ENCODE measurements at regions not wholly inside any gene's neighbourhood (a gene's known extent, or its start where the extent isn't known, plus 50 kb on each side); places are given as distances from the start of the nearest gene placed in this dataset.
A peak's percentile ranks its signal among the peaks of the same experiment; 100 is the strongest.
"Not testable (repeated sequence)": the region's sequence is repeated elsewhere in the genome, so short reads cannot be mapped to it uniquely, and the experiment has no call there.

GRCh38 chr9:104980039-104980654, 52.2 kb upstream of the ABCA1 start:
- no peak for DNase-seq

GRCh38 chr9:104981543-104982129, 53.7 kb upstream of the ABCA1 start:
- no peak for DNase-seq

GRCh38 chr9:104982543-104982942, 54.6 kb upstream of the ABCA1 start:
- DNase-seq = no peak

- DNase-seq = no peak
These were observed 55.5 kb upstream of the ABCA1 start for GRCh38 chr9:104983491-104983890.

GRCh38 chr9:104984121-104984520, 56.2 kb upstream of the ABCA1 start:
- no peak for DNase-seq

GRCh38 chr9:104984542-104984941, 56.6 kb upstream of the ABCA1 start:
- DNase-seq = no peak

- no peak for DNase-seq
These were observed 57.0 kb upstream of the ABCA1 start for GRCh38 chr9:104984948-104985347.

- no peak for DNase-seq
These were observed 58.1 kb upstream of the ABCA1 start for GRCh38 chr9:104986096-104986495.

GRCh38 chr9:104987743-104988142, 59.8 kb upstream of the ABCA1 start:
- no peak for DNase-seq

GRCh38 chr9:104988539-104988938, 60.6 kb upstream of the ABCA1 start:
- no peak for DNase-seq

GRCh38 chr9:104991144-104991953, 63.4 kb upstream of the ABCA1 start:
- peak; percentile 90 for DNase-seq

GRCh38 chr9:104992659-104993058, 64.7 kb upstream of the ABCA1 start:
- DNase-seq = no peak

- DNase-seq = peak; percentile 22
These were observed 65.5 kb upstream of the ABCA1 start for GRCh38 chr9:104993291-104993963.

- DNase-seq = no peak
These were observed 69.6 kb upstream of the ABCA1 start for GRCh38 chr9:104997536-104997935.

- no peak for DNase-seq
These were observed 71.2 kb upstream of the ABCA1 start for GRCh38 chr9:104999136-104999535.

GRCh38 chr9:105000529-105000928, 72.6 kb upstream of the ABCA1 start:
- not testable (repeated sequence) for DNase-seq

- no peak for DNase-seq
These were observed 76.6 kb upstream of the ABCA1 start for GRCh38 chr9:105004466-105005090.

- DNase-seq = no peak
These were observed 77.2 kb upstream of the ABCA1 start for GRCh38 chr9:105005186-105005585.

GRCh38 chr9:105006514-105006913, 78.6 kb upstream of the ABCA1 start:
- DNase-seq = no peak

- DNase-seq = peak; percentile 60
These were observed 79.2 kb upstream of the ABCA1 start for GRCh38 chr9:105007143-105007542.

- DNase-seq = not testable (repeated sequence)
These were observed 82.1 kb upstream of the ABCA1 start for GRCh38 chr9:105010089-105010488.

GRCh38 chr9:105021917-105022316, 94.0 kb upstream of the ABCA1 start:
- DNase-seq = no peak

- DNase-seq = not testable (repeated sequence)
These were observed 94.6 kb upstream of the ABCA1 start for GRCh38 chr9:105022545-105022944.
